ENCODE measurements at regions not wholly inside any gene's neighbourhood (a gene's known extent, or its start where the extent isn't known, plus 50 kb on each side); places are given as distances from the start of the nearest gene placed in this dataset.

DNA sequence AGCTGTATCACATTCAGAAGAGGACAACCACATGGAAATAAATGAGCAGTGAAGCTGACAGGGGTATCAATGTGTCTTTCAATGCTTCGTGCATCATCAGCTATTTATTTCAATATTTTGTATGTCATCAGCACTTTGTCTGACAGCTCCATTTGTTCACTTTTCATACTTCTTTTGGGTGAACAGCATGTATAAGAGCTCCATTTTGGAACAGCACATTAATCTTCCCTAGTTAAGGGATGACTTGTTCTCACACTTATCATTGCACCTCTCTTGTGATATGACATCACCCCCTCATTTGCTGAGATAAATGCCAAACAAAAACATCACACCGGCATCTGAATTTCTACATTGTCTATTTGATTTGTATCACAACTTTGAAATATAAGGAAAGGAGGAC is 190.6 kb upstream of the SAMSN1 start:
- Mint-ChIP-seq H3K27me3 (no peaks in the 10 kb centered on the region), H3K36me3 (ENCODE audit: low read depth) (no peaks in the 10 kb centered on the region), H3K4me3 (no peak overlapping the region), H3K27ac (no peak overlapping the region), H3K9me3 (no peaks in the 10 kb centered on the region), H3K4me1 (ENCODE audit: low read depth) (peaks cover 25% of the 10 kb centered on the region)
- intact Hi-C loops (cut with micrococcal nuclease) = loop anchor here (5.0 kb wide), 2 partner anchors 49 to 214 kb away; no protein-coding TSS in a partner anchor

GRCh38 chr21:14736162-14736561 is 190.0 kb upstream of the SAMSN1 start:
- H3K9me3 Mint-ChIP-seq = no peaks in the 10 kb centered on the region
- H3K4me1 Mint-ChIP-seq (ENCODE audit: low read depth) = peaks cover 25% of the 10 kb centered on the region
- no peak overlapping the region for H3K27ac Mint-ChIP-seq
- H3K27me3 Mint-ChIP-seq = no peaks in the 10 kb centered on the region
- no peak overlapping the region for H3K4me3 Mint-ChIP-seq
- H3K36me3 Mint-ChIP-seq (ENCODE audit: low read depth) = no peaks in the 10 kb centered on the region
- intact Hi-C loops (cut with micrococcal nuclease) = loop anchor here (5.0 kb wide), 2 partner anchors 49 to 214 kb away; no protein-coding TSS in a partner anchor

DNA sequence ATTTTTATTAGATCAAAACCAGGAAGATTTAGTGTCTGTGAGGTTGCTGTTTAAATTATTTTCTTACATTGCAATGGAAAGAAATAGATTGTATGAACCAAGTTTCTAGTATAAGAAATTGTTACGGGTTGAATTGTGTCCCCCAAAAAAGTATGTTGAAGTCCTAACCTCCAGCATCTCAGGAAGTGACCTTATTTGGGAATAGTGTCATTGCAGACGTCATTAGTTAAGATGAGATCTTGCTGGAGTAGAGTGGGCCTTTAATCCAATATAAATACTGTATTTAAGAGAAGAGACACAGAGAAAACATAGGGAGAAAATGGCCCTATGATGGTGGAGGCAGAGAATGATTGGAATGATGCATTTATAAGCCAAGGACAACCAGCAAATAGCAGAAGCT is 188.7 kb upstream of the SAMSN1 start:
- no peaks in the 10 kb centered on the region for H3K36me3 Mint-ChIP-seq (ENCODE audit: low read depth)
- H3K9me3 Mint-ChIP-seq = no peaks in the 10 kb centered on the region
- intact Hi-C loops (cut with micrococcal nuclease) = loop anchor here (5.0 kb wide), 2 partner anchors 48 to 213 kb away; no protein-coding TSS in a partner anchor
- no peak overlapping the region for H3K4me3 Mint-ChIP-seq
- peaks cover 25% of the 10 kb centered on the region for H3K4me1 Mint-ChIP-seq (ENCODE audit: low read depth)
- H3K27ac Mint-ChIP-seq = no peak overlapping the region
- no peaks in the 10 kb centered on the region for H3K27me3 Mint-ChIP-seq

DNA sequence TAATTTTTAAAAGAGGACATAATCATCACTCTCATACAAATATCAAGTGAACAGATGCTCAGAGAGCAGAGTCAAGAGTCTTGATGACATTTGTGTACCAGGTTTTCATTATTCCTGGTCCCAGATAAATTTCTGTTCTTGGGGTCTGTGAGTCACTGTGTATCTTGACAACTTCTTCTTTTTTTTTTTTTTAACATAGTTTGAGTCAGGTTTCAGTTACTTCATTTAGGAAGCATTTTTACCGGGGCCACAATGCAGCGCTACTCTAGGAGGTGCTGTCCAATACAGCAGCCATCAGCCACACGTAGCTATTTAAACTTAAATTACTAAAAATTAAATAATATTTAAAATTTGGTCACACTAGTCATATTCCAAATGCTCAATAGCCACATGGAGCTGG is 188.1 kb upstream of the SAMSN1 start:
- no peaks in the 10 kb centered on the region for H3K27me3 Mint-ChIP-seq
- peaks cover 25% of the 10 kb centered on the region for H3K4me1 Mint-ChIP-seq (ENCODE audit: low read depth)
- no peak overlapping the region for H3K4me3 Mint-ChIP-seq
- intact Hi-C loops (cut with micrococcal nuclease) = no loop called here
- H3K36me3 Mint-ChIP-seq (ENCODE audit: low read depth) = no peaks in the 10 kb centered on the region
- H3K27ac Mint-ChIP-seq = peak overlapping the region; percentile 62
- no peaks in the 10 kb centered on the region for H3K9me3 Mint-ChIP-seq

DNA sequence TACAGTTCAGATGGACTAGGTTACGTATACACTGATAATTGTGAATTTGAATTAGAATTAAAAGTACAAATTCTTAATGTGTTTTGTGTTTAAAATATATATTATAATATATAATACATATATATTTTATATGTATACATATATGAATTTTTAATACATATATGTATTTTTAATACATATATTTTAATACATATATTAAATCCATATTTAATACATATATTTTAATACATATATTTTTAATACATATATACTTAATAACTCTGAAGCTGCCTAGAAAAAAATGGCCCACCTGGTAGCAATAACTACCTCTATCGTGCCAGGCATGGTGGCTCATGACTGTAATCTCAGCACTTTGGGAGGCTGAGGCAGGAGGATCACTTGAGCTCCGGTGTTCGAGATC is 179.1 kb upstream of the SAMSN1 start:
- no peaks in the 10 kb centered on the region for H3K9me3 Mint-ChIP-seq
- no peaks in the 10 kb centered on the region for H3K27me3 Mint-ChIP-seq
- peaks cover 7% of the 10 kb centered on the region for H3K4me1 Mint-ChIP-seq (ENCODE audit: low read depth)
- intact Hi-C loops (cut with micrococcal nuclease) = no loop called here
- no peaks in the 10 kb centered on the region for H3K36me3 Mint-ChIP-seq (ENCODE audit: low read depth)
- H3K27ac Mint-ChIP-seq = no peak overlapping the region
- H3K4me3 Mint-ChIP-seq = no peak overlapping the region

GRCh38 chr21:14722841-14723483 is 176.8 kb upstream of the SAMSN1 start:
- no peaks in the 10 kb centered on the region for H3K9me3 Mint-ChIP-seq
- intact Hi-C loops (cut with micrococcal nuclease) = no loop called here
- peaks cover 7% of the 10 kb centered on the region for H3K4me1 Mint-ChIP-seq (ENCODE audit: low read depth)
- H3K4me3 Mint-ChIP-seq = no peak overlapping the region
- no peak overlapping the region for H3K27ac Mint-ChIP-seq
- H3K27me3 Mint-ChIP-seq = no peaks in the 10 kb centered on the region
- H3K36me3 Mint-ChIP-seq (ENCODE audit: low read depth) = no peaks in the 10 kb centered on the region

DNA sequence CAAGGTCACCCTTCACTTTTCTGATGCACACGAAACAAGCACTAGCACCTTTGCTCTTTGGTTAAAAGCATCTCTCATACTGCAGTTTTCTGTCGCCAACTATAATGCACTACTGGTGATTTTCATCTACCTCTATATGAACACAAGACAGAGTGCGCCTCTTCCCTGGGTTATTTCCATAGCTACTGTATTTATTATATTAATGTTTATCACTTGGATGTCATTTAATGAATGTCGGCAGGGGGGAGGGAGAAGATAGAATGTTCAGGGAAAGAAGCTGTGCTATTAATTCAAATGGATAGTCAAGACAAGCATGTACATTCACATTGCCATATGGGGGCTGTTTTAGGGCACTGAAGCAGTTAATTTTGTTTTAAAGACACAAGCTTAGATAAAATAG is 174.1 kb upstream of the SAMSN1 start:
- Mint-ChIP-seq H3K36me3 (ENCODE audit: low read depth) (no peaks in the 10 kb centered on the region), H3K27ac (no peak overlapping the region), H3K27me3 (no peaks in the 10 kb centered on the region), H3K9me3 (peaks cover 5% of the 10 kb centered on the region), H3K4me3 (no peak overlapping the region), H3K4me1 (ENCODE audit: low read depth) (peaks cover 6% of the 10 kb centered on the region)
- intact Hi-C loops (cut with micrococcal nuclease) = no loop called here

DNA sequence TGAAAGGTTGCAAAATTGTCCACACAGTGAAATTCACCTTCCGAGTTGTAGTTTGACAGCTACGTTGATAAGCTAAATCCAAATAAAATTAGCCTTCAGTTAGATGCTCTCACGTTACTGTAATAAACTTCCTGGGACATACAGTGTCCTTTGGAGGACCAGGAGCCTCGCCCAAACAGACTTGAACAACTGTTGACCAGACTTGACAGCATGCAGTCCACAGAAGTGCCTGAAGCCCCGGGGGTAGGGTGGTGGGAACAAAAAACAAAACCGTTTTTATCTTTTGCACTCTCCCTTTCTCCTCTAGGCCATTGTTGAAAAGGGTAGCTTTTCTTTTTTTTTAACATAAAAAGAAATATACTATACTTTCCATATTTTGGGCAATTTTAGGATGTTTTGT is 172.8 kb upstream of the SAMSN1 start:
- intact Hi-C loops (cut with micrococcal nuclease) = loop anchor here (10.0 kb wide), 1 partner anchor 1346 kb away; no protein-coding TSS in a partner anchor
- Mint-ChIP-seq H3K36me3 (ENCODE audit: low read depth) (no peaks in the 10 kb centered on the region), H3K27me3 (no peaks in the 10 kb centered on the region), H3K9me3 (peaks cover 8% of the 10 kb centered on the region), H3K27ac (no peak overlapping the region), H3K4me1 (ENCODE audit: low read depth) (peaks cover 6% of the 10 kb centered on the region), H3K4me3 (no peak overlapping the region)

DNA sequence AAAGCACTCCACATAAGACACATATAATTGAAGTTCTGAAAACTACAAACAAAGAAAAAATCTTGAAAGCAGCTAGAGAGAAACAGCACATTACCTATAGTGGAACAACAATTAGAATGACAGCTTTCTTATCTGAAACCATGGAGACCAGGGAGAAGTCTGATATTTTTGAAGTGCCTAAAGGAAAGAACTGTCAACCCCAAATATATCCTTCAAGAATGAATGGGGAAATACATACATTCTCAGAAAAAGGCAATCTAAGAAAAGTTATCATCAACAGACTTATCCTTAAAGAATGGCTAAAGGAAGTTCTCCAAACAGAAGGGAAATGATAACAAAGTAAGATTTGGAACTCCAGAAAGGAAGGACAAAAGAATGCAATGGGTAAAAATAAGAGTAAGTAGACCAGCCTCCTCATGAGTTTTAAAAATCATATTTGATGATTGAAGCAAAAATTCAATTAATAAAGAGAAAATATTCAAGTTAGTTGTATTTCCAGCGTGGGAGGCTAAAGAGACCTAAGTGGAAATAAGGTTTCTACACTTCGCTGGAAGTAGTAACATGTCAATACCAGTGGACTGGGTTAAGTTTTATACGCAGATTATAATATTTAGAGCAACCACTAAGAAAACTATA is 170.8 kb upstream of the SAMSN1 start:
- Mint-ChIP-seq H3K27me3 (no peaks in the 10 kb centered on the region), H3K9me3 (peaks cover 23% of the 10 kb centered on the region), H3K36me3 (ENCODE audit: low read depth) (no peaks in the 10 kb centered on the region), H3K4me3 (no peak overlapping the region), H3K27ac (no peak overlapping the region), H3K4me1 (ENCODE audit: low read depth) (peaks cover 6% of the 10 kb centered on the region)
- intact Hi-C loops (cut with micrococcal nuclease) = loop anchor here (10.0 kb wide), 1 partner anchor 1348 kb away; no protein-coding TSS in a partner anchor

DNA sequence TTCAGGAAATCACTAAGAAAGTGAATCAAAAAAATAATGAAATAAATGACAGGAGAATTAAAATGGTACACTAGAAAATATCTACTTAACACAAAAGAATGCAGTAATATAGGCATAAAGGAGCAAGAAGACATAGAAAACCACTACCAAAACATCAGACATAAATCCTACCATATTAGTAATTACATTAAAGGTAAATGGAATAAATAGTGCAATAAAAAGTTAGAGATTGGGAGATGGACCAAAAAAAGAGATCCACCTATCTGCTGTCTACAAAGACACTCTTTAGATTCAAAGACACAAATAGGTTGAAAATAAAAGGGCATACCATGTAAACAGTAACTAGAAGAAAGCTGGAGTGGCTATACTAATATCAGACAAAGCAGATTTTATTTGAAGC is 167.0 kb upstream of the SAMSN1 start:
- Mint-ChIP-seq H3K27me3 (no peaks in the 10 kb centered on the region), H3K4me3 (no peak overlapping the region)

GRCh38 chr21:14712121-14712715 is 166.1 kb upstream of the SAMSN1 start:
- Mint-ChIP-seq H3K4me1 (ENCODE audit: low read depth) (peaks cover 6% of the 10 kb centered on the region), H3K4me3 (no peak overlapping the region), H3K36me3 (ENCODE audit: low read depth) (no peaks in the 10 kb centered on the region), H3K27me3 (no peaks in the 10 kb centered on the region), H3K9me3 (peaks cover 28% of the 10 kb centered on the region), H3K27ac (no peak overlapping the region)
- intact Hi-C loops (cut with micrococcal nuclease) = loop anchor here (10.0 kb wide), 1 partner anchor 1353 kb away; no protein-coding TSS in a partner anchor

More for the DNA sequence above, 167.0 kb upstream of the SAMSN1 start:
- no peaks in the 10 kb centered on the region for H3K36me3 Mint-ChIP-seq (ENCODE audit: low read depth)
- H3K27ac Mint-ChIP-seq = no peak overlapping the region
- peaks cover 6% of the 10 kb centered on the region for H3K4me1 Mint-ChIP-seq (ENCODE audit: low read depth)
- intact Hi-C loops (cut with micrococcal nuclease) = loop anchor here (10.0 kb wide), 1 partner anchor 1352 kb away; no protein-coding TSS in a partner anchor
- H3K9me3 Mint-ChIP-seq = peaks cover 28% of the 10 kb centered on the region

GRCh38 chr21:14711287-14711686 is 165.2 kb upstream of the SAMSN1 start:
- Mint-ChIP-seq H3K27me3 (no peaks in the 10 kb centered on the region), H3K9me3 (peaks cover 28% of the 10 kb centered on the region), H3K27ac (no peak overlapping the region), H3K4me1 (ENCODE audit: low read depth) (no peaks in the 10 kb centered on the region), H3K4me3 (no peak overlapping the region), H3K36me3 (ENCODE audit: low read depth) (no peaks in the 10 kb centered on the region)
- intact Hi-C loops (cut with micrococcal nuclease) = loop anchor here (10.0 kb wide), 1 partner anchor 1354 kb away; no protein-coding TSS in a partner anchor

- H3K9me3 Mint-ChIP-seq = peaks cover 22% of the 10 kb centered on the region
Observed at GRCh38 chr21:14707511-14708020, 161.5 kb upstream of the SAMSN1 start.

More at GRCh38 chr21:14707511-14708020, 161.5 kb upstream of the SAMSN1 start:
- no peaks in the 10 kb centered on the region for H3K27me3 Mint-ChIP-seq
- H3K27ac Mint-ChIP-seq = no peak overlapping the region
- no peaks in the 10 kb centered on the region for H3K4me1 Mint-ChIP-seq (ENCODE audit: low read depth)
- no peaks in the 10 kb centered on the region for H3K36me3 Mint-ChIP-seq (ENCODE audit: low read depth)
- H3K4me3 Mint-ChIP-seq = no peak overlapping the region
- intact Hi-C loops (cut with micrococcal nuclease) = no loop called here

Measured in dendritic cell treated with granulocyte-macrophage colony-stimulating factor and Interleukin-4, amounts not matched to agents 40 ng/mL and 50 ng/mL, for 4 days (primary cell).